ENCODE measurements at regions not wholly inside any gene's neighbourhood (a gene's known extent, or its start where the extent isn't known, plus 50 kb on each side); places are given as distances from the start of the nearest gene placed in this dataset.
"Not testable (repeated sequence)": the region's sequence is repeated elsewhere in the genome, so short reads cannot be mapped to it uniquely, and the experiment has no call there.

DNA sequence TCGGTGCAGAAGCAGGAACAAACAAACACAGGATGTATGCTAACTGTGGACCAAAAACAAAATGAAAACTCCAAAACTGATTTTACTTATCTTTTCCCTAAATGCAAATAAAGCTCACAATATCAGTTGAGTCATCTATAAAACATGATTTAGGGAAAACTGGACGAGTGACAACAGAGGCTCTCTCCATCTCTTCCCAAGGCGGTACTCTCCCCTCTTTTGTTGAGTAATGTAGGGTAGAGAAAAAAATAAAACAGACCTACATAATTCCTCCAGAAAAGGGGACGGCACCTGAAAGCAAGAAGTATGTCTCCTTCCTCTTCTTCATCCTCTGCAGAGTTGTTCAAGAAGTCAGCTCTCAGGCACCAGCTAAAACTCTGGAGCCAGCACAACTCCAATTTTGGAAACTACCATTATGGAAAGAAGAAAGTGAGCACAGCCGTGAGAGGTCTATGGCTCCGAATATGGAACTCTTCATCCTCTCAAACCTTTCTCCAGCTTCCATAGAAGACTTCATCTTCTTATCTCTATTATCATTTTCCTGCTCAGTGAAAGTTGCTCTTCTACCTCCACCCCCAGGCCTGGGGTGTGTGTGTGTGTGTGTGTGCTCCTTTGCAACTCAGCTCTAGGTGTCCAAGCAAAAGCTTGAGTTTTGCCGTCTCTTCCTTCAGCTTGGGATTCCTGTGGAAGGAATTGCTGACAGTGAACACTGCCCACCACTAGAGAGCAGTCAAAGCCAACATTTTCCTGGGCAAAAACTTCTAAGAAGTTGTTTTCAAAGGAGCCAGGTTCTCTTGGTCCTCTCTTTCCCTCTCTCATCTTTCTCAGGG lies 155.4 kb downstream of the DIO2 start:
- peak; percentile 45 to 65 (median 57) for DNase-seq

- no peak for DNase-seq
Measured at GRCh38 chr14:80055226-80055625, 156.1 kb downstream of the DIO2 start.

- DNase-seq: no peak
Measured at GRCh38 chr14:80054020-80054419, 157.3 kb downstream of the DIO2 start.

DNA sequence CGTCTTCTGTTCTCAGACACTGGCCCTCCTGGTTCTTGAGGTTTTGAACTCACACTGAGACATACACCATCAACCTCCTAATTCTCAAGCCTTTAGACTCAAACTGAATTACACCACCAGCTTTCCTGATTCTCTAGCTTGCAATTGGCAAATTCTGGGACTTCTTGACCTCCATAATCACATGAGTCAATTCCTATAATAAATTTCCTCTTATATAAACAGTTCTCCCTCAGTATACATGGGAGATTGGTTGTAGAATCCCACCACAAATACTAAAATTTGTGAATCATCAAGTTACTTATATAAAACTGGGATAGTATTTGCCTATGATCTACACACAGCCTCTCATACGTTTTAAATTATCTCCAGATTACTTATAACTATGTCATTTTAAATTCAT lies 162.2 kb downstream of the DIO2 start:
- peak in 1 of 3 donors; percentile 14 for DNase-seq

- DNase-seq: peak in 1 of 3 donors; percentile 19
Measured at GRCh38 chr14:80047761-80048160, 163.5 kb downstream of the DIO2 start.

DNA sequence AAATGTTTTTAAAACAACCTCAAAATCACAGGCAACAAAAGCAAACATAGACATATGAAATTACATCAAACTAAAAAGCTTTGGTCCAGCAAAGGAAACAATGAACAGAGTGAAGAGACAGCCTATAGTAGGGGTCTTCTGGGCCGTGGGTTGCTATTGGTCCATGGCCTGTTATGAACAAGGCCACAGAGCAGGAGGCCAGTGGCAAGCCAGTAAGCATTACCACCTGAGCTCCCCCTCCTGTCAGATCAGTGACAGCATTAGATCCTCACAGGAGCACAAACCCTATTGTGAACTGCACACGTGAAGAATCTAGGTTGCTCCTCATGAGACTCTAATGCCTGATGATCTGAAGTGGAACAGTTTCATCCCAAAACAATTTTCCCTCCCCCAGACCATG lies 174.0 kb downstream of the DIO2 start:
- no peak for DNase-seq

DNA sequence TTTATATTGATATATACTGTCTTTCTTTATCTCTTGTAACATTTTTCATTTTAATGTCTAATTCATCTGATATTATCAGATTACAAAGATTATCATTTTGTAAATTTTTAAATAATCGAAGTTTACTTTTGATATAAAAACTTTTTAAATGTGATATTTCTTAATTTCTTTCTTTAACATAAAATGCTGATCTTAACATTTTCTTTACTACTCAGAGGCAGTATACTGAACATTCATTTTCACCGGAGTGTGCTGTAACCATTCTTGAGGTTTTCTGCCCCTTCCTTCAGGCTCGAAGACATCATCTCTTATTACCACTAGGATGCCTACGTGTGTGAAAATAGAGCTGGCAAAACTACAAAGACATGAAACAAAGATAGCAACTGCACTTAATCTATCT lies 186.9 kb downstream of the DIO2 start:
- no peak for DNase-seq

DNA sequence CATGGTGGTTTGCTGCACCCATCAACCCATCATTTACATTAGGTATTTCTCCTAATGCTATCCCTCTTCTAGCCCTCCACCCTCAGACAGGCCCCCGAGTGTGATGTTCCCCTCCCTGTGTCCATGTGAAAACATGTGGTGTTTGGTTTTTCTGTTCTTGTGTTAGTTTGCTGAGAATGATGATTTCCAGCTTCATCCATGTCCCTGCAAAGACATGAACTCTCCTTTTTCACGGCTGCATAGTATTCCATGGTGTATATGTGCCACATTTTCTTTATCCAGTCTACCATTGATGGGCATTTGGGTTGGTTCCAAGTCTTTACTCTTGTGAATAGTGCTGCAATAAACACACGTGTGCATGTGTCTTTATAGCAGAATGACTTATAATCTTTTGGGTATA lies 192.8 kb downstream of the DIO2 start:
- not testable (repeated sequence) for DNase-seq

DNA sequence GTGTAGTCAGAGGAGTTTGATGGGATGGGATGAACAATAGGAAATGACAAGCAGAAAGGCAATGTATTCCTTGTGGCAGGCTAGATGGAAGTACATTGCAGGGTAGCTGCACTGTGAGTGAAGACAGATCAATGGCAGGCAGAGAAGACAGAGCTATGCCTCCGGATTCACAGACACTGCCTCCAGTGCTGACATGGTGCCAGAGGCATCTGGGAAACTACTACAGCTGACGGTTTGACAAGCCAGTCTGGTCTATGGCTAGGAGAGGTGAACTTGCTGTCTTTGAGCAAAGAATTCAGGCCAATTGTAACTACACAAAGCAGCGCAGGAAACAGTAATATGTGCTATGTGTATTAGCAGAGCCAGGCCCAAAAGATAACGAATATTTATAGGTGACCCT lies 193.5 kb downstream of the DIO2 start:
- DNase-seq: peak in 2 of 3 donors; percentile 20 to 37

DNA sequence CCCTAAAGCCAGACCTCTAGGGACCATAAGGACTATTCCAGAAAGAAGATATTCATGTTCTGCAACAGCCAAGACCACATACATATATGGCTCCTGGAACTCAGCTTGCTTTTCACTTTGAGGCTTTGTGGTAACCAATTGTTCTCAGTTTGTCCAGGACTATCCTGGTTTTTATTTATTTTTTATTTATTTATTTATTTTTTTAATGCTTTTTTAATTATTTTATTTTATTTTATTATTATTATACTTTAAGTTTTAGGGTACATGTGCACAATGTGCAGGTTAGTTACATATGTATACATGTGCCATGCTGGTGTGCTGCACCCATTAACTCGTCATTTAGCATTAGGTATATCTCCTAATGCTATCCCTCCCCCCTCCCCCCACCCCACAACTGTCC lies 201.1 kb downstream of the DIO2 start:
- not testable (repeated sequence) for DNase-seq

DNA sequence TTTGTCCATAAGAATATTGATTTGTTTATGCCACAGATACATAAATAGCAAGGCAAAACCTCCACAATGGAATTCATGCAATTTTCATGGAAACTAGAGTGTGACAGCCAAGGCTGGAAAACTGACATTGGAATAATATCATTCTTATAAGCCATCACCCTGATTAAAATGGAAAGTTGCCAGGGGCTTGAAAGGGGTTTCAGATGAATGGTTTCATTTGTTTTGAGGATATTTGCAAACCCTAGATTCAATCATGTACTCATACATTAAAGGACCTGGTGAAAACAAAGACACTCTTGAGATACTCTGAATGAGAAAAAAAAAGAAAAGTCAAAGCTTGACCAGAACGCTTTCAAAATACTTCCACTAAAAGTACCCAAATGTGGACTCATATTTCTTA lies 205.7 kb downstream of the DIO2 start:
- no peak for DNase-seq

DNA sequence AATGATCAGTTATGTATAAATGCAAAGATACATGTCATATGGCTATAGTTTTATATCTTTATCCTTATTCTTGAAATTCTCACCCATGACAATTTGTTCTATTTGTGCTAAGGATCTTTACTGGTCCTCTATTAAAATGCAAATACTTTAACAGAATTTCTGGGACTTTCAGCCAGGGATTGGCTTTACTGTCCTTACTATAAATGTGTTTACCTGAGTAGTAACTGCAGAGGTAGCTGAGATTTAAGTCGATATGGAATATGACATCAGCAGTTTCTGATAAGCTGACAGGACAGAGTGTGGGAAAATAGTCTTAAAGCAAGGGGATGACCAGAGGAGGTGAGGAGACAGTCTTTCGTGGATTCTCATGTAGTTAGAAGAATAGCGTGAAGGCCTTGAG lies 206.4 kb downstream of the DIO2 start:
- DNase-seq: no peak

- DNase-seq: peak in 2 of 3 donors; percentile 39 to 42
Measured at GRCh38 chr14:80003138-80003537, 208.2 kb downstream of the DIO2 start.

DNA sequence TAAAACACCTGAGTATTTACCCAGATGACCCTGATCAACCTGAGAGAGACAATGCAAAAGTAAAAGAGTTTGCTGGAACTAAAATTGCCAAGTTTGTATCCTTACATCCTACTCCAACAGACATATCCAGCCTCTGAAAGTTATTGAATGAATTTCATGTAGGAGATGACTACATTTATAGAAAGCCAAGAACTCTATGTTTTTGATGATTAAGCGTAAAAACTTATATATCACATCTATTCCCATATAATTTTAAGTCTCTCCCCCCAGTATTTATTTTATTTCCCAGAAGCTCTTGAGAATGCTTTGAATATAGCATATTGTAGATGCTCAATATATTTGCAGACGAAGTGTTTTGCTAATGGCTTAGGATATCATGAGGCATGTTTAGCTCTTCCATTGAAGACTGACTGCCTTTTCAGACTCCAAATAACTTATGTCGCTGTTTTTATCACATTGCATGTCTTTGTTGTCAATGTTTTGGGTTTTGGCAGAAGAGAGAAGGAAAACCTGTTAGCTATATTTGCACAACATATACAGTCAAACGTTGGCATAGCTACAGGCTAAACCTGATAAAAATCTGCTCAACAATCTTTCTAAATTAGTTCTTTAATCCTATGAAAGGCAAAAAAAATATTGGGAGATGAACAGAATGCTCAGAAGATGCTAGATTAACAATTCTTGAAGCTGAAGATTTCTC lies 213.6 kb downstream of the DIO2 start:
- no peak for DNase-seq

- no peak for DNase-seq
Measured at GRCh38 chr14:79992407-79993198, 218.7 kb downstream of the DIO2 start.

DNA sequence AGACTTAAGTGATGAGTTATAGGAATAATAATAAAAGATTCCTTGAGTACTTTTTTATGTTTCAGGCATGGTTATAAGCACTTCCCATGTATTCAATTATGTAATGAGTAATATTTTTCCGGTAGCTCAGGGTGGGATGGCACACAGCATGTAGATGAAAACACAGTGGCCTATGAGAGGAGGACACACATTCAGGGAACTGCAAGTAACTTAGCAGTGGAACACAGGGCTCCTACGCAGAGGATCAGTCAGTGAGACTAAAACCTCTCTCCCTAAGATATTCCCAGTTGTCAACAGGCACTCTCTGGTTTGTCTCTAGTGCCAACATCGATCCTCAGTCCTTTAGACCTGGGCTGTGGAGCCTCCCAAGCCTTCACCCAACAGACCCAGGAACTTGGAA lies 219.4 kb downstream of the DIO2 start:
- no peak for DNase-seq

- no peak for DNase-seq
Measured at GRCh38 chr14:79989990-79990389, 221.3 kb downstream of the DIO2 start.

DNA sequence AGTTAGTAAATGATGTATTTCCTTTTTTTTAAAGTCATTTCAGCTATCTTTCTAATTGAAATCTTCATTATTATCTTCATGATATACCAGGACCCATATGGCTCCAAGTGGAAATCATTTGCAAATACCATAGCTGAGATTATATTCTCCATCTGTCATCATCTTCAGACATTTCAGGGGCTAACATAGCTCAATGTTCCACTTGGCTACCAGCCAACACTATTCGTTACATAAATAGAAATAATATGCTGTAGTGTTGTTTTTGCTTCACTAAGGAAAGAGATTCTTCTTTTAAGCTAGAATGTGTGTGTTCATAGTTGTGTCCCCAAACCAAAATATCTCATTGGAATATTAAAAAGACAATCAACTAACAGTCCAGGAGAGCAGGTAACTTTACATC lies 225.1 kb downstream of the DIO2 start:
- no peak for DNase-seq

DNA sequence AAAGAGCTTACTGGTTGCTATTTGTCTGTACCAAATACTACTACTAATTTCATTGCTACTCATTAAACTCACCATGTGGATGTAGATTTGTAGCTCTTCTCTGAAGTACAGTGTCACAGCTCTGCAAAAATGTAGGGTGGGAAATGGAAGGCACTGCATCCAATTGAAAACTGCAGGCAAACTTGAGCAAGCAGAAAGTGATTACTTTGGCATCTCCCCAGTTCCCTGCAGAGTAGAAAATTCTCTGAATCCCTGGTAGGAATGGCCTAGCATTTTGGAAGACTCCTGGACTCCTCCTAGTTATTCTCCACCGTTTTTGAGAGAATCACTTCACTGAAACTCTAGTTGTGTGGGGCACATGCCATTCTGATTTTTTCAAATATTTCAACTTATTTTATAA lies 239.1 kb downstream of the DIO2 start:
- no peak for DNase-seq

GRCh38 chr14:79971330-79971729 lies 240.0 kb downstream of the DIO2 start:
- DNase-seq: peak in 2 of 3 donors; percentile 5 to 7

- DNase-seq: no peak
Measured at GRCh38 chr14:79967453-79967852, 243.9 kb downstream of the DIO2 start.

GRCh38 chr14:79967001-79967400 lies 244.3 kb downstream of the DIO2 start:
- DNase-seq: no peak

DNA sequence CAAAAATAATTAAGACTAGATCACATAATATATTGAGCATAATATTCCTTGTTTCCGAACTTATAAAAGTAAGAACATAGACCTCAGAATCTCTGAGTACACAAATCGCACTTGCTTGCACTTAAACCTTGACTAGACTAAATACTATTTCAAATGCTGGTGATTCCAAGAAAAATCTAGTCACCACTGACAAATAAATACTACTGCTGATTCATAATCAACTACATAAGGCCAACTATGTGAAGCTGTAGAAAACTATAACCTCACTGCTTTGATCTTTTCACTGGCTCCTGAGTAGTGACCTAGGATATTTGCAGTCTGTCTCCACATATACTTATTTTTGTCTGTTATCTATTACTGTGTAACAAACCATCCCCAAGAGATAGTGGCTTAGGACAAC lies 245.4 kb downstream of the DIO2 start:
- no peak for DNase-seq

All from muscle of back (tissue), 3 donors.